DMS 273 (cell line): ENCODE measurements at regions not wholly inside any gene's neighbourhood (a gene's known extent, or its start where the extent isn't known, plus 50 kb on each side); places are given as distances from the start of the nearest gene placed in this dataset.
A peak's percentile ranks its signal among the peaks of the same experiment; 100 is the strongest.

Experiments used
- DNase-seq: peaks from one replicate; lab custom pipeline; 2025; ENCODE audit not compliant: unreplicated experiment; lab: John Stamatoyannopoulos, UW

DNA sequence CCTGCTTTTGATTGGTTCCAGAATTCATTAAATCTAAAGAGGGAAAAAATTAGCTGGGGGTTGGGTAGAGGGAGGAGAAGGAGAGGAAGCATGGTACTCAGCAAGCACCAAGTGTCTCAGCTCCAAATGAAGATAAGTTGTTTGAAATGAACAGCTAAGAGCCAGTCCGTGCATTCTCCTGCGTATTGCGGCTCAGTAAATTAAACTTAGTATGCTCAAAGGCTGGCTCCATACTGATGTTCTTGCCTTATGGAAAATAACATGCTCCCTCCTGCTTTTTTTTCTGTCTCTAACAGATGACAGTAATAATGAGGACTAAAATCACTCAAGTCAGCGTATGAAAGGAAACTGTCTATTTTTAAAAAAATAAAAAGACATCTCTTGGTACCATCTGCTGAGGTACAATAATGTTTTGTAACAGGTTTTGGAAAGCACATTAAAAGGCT, 161.0 kb downstream of the SPATA31D1 start:
- peak; percentile 55 for DNase-seq

DNA sequence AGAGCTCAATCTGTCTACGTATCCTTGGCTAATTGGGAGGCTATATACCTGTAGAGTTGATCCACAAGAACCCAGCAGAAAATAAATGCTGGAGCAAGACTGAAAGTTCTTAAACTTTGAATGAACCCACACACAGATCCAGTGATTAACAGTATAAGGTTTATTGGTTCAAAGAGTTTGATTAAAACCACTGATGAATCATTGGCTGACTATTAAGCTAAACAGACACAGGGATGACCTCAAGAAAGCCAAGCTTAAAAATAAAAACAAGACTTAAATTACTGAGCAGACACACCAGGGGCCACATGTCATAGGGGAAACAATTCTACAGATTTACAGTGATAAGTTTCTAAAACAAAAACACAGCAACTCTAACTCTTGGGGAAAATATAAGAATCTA, 163.6 kb downstream of the SPATA31D1 start:
- DNase-seq = no peak

DNA sequence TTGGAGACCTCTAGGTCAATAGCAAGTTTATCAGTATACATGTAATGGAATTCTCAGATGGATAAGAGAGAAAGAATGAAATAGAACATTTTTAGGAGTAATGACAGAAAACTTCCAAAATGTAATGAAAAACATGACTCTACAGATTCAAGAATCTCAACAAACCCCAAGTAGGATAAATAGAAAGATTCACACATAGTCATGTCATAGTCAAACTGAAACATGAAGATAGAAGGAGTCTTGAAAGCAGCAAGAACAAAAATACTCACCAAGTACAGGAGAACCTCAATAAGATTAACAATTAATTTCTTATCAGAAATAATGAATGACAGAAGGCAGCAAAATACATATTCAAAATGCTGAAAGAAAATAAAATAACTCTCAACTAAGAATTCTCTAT, 164.5 kb downstream of the SPATA31D1 start:
- no peak for DNase-seq

DNA sequence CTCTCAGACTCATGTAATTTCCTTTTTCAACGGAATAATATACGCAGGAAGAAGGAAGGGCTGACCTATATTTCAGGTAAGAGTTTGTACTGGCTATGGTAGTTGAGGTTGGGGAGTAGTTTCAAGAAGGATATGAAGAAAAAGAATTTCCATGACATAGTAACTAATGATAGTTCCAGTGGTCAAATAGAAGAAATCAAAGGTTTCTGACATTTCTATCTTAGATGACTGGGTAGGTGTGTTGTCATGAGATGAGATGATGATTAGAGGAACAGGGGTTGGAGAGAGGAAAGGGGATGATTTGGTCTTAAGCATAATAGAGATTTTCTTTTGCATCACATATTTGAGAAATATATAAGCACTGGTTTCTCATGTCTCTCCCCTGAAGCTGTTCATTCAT, 166.0 kb downstream of the SPATA31D1 start:
- no peak for DNase-seq

DNA sequence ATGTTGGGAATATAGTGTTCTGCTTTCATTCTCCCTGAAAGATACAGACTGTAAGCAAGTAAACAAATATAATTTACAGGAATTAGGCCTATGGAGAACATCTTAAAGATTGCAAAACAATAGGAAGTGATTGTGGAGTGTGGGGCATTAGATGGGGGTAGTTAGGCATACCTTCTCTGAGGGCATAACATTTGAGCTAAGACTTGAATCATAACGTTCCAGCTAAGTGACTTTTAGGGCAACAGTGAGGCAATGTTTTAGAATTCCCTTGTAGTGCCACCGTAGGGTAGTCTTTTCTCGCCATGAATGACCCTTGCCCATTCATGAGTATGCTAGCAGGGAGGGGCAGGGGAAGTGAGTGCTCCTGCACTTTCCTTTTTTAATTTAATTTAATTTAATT, 173.3 kb downstream of the SPATA31D1 start:
- no peak for DNase-seq

DNA sequence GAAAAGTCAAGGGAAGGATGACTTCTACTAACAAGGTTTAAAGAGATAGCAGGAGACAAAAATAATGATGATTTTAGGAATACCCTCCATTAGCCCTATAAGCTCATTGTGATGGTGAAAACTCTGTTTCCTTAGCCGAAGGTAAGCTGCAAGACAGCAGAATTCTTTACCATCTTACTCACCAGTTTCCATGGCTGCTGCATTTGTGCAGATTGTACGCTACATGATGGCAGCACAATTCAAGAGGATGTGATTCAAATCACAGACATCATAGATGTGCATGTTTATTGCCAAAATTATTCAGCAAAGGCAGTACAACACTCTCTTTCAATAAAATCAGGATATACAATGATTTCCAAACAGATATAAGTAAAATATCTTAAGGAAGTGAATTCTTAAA, 175.6 kb downstream of the SPATA31D1 start:
- DNase-seq = no peak

DNA sequence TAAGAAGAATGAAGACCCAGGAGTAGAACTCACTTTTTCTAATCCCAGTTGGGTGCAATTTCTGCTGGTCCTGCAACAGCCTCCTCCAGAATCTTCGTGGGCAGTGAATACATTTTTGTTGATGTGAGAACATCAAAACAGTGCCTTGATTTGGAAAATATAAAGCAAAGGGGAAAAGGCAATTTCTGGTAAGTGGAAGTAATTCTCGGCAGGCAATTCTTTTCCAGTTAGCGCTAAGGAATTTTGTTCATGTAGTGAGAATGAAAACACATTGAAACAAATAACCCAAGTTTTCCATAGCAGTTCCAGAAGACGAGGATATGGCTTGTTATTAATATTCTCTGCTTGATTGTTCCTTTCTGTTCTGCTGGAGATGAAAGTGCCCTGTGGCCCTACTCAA, 178.7 kb downstream of the SPATA31D1 start:
- DNase-seq = no peak

DNA sequence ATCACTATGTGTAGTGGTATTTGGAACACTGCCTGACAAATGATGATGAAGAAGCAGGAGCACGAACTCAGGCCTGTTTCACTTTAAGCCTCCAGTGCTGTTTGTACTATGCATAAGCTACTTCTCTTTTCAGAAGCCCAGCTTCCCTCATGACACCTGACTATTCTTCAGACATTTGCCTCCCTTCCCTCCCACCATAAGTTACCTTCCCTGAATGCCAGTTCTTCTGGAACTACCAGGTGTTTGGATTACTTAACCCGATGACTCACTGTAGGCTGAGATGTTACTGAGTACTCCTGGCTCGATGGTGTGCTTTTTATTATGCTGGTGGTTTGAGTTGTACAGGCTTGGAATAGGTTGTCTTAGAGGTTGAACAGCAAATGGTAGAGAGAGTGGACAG, 180.0 kb downstream of the SPATA31D1 start:
- peak; percentile 16 for DNase-seq

DNA sequence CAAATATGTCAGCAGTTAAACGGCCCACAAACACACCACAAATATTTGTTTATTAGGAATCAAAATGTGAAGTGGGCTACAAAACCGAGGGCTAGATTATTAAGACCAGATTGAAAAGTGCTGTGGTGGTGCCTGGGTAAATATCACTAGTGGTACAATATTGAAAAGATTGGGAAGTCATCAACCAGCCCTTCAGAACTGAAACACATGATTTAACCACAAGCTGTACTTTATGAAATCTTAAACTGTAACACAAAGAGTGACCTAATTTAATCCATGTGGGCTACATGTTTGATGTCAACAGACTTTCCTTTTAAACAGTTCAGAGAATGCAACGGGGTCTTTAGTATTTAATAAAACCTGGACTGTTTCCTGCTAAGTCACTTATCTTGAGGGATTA, 182.3 kb downstream of the SPATA31D1 start:
- DNase-seq = no peak

DNA sequence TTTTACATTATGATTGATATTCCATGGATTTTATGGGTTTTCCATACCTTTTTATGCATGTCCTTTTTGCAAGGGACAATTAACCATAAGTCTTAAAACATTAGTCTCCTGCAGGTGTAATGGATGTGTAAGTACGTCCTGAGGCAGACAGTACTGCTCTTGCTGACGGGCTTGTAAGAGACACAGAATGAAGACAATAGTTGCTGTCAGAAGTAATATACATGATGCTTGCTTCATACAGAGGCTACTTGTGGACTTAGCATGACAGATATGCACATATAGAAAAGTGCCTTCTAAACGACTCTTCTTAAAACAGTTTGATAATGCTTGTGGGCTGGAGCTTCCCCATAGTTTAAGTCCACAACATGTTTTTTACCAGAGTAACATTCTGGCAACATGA, 182.7 kb downstream of the SPATA31D1 start:
- no peak for DNase-seq

DNA sequence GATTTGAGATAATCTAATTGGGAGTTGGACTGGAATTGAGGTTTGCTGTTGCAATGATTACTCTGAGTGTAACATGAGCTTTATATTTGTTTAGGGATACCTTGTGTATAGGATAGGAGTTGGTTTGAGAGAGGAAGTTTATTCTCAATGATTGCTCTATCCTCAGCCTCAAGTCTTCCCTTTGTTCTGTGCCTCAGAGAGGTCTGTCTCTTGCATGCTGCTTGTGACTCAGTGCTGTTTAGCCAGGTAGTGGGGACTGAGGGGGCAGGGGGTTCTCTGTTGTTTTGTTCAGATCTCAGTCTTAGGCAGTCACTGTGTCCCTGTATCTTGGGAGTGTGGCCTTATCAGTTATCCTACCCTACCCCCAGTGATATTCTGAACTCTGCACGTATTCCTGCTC, 192.1 kb downstream of the SPATA31D1 start:
- no peak for DNase-seq

DNA sequence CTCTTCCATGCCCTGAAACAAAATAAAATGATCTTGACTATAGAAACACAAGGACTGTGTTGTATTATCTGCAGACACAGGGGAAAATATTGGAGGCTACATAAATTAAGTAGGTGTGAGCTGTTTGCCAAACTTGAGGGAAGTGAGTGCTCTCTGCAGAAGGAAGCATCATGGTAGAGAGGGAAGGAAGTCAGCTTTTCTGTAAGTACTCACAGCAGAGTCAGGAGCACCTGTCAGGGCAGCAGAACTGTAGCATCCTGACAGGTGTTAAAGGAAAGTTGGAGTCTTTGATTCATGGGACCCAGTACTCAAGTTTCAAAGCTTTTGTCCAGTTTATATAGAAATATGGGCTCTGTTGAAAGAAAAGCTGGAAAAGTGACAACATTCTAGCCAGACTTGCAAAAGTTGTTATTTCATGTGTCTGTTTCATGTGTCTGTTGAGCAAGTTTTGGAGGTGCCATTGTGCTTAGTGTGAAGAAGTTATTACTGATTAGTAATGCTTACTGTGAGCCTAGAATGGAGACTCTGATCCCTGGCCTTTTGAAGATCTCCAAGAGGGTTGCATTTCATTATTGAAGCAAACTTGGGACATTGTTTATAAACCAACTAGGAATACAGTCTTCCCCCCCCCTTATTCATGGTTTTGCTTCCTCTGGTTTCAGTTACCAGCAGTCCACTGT, 194.7 kb downstream of the SPATA31D1 start:
- no peak for DNase-seq

DNA sequence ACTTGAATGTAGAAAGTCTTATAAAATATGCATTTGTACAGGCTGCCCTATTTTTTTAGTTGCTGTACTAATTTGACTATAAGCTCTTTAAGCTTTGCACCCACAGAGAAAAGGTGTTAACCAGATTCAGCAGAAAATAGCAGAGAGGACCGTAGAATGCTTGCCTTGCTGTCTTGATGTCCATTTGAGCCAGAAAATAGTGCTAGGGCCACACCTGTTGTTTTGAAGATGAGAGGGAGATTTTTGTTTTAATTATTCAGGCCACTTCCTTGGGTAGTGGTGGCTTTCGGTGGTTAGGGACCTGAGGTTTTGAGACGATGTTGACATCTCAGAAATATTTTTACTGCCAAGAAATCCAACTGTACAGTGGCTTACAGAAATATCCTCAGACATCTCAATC, 196.0 kb downstream of the SPATA31D1 start:
- DNase-seq = no peak

DNA sequence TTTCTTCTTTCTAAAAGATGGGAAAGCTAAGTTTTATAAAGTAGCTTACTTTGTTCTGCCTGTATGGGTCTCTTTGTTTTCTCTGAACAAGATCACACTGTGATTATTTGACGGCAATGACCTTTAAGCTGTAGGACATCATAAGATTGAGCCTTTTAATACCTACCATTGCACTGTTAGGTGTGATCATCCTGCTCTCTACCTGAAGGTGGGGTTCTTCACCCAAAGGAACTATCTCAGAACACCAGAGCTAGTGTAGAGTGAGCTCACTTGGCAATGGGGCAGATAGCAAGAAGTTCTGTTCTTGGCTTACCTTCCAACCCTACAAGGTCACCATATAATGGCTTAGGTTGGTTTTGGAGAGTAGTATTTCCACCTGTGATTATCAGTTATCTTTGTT, 200.2 kb downstream of the SPATA31D1 start:
- no peak for DNase-seq

DNA sequence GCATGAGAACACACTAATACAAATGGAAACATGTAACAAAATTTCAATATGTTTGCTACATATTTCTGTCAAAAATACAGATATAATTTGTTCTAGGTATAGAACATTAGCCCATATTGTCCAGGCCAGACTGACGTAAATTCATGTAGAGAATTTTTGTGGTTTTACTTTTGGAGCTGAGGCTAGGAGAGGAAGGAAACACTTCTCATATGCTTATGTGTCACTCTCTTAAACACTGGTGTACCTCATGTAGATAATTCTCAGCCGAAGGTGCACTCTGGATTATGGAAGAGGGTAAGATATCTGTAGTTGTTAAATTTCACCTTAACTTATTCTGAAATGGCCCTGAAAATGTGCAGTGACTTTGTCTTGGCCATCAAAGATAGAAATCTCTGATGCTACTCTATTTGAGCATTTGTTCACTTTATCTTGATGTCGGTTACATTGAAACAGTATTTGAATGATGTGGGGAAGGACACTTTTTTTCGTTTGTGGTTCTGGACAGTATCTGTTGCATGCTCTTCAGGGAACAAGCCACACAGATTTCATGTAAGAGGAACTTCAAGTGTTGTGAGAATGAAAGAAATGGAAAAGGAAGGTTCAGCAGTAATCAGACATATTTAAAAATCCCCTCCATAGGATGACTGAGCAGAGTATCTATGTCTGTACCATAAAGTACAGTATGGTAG, 202.7 kb downstream of the SPATA31D1 start:
- DNase-seq = no peak

DNA sequence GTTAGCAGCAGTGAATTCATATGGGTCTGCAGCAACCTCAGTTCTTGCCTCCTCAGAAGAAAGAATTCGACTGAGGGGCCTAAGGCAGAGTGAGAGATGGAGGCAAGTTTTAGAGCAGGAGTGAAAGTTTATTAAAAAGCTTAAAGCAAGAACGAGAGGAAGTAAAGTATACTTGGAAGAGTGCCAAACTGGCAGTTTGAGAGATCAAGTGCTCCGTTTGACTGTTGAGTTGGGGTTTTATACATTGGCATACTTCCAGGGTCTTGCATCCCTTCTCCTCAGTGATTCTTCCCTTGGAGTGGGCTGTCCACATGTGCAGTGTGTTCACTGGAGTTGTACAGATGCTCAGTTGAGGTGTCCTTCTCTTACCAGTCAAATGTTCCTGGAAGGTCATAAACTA, 203.6 kb downstream of the SPATA31D1 start:
- peak; percentile 11 for DNase-seq

DNA sequence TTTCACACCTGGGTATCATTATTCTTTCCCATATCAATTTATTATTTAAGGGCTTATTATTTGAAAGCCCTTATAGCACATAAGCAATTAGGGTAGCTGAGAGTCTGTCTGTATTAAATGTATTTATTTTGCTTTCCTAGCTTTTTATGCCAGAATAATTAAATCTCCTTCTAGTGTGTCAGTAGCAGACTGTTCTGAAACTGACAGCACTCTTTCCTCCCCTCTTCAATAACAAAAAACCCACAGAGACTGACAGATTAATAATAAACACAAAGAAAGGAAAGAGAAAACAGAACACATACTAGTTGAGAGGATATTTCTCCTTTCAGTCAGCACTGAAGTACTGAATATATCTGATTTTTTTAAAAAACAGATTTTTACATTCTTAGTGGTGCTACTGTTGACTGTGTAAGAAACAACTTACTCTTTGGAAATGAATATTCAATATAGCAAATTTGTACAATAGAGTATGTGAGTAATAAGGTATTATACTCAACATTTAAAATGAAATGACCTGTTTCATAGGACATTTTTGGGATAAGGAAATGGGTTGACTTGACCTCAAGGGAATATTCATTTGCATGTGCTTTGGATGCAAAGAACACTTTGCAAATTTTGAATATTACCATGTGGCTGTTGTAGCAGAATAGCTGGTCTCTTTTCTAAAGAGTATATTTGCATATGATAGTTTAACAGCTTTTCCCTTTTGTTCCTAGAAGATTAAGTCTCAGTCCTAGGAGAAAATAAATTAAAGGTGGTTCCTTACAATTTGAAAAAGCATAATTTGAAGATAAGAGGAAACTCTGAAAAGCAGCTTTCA, 208.3 kb downstream of the SPATA31D1 start:
- no peak for DNase-seq

DNA sequence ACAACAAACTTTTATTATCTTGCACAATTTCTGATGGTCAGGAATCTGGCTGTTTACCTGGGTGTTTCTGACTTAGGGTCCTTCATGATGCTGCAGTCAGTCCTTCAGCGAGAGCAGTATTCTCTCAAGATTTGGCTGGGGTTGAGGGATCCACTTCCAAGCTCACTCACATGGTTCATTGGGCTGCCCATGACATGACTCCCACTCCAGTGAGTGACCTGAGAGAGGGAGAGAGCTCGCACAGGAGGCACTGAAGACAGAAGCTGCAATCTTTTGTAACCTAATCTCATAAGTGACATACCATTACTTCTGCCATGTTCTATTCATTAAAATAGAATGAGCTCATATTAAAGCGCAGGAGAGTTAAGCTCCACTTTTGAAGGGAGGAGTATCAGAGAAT, 212.6 kb downstream of the SPATA31D1 start:
- no peak for DNase-seq

DNA sequence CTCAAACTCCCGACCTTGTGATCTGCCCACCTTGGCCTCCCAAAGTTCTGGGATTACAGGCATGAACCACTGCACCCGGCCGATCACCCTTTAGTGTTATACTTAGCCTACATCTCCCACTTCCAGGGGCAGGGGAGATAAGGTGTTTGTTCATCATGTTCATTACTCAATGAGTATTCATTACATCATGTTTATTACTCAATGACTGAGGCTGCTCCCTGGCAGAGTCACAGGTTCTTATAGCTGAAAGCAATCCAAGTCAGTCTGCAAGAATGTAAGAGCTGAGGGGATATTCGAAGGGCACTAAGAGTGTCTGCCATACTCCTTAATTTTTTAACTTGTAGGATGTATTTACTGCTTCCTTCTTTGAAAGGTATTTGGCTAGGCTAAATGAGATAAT, 214.2 kb downstream of the SPATA31D1 start:
- DNase-seq = no peak

DNA sequence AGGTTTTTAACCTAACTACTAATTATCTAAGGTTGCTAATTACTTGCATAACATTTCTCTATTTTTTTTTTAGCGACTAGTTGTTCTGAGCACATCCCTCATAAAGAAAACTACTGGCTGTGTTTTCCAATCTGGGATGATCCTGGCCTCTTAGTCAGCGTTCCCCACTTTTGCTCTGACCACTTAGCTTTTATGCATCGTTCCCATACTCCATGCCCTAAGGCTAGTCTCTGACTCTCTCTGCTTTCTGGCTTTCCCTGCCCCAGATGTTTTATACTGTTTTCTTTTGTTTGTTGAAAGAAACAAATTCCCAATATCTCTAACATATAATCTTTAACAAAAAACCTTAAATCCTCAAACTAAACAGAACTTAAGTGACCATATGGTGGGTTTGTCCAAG, 217.9 kb downstream of the SPATA31D1 start:
- no peak for DNase-seq

DNA sequence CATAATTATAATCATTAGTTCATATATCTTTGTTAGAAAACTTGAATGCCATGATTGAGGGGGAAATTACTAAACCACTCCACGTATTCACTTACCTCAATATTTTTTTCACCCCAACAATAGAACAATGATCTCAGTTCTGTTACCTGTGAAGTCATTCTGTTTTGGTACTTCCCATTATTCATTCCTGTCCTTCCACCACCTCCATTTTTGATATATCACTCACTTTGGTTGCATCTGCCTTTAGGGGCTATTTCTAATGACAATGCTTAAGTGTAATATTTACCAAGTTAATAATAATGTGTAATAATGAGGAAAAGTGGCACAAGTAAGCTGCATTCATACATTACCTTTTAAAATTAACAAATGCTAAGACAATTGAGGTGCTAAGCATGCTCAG, 218.4 kb downstream of the SPATA31D1 start:
- no peak for DNase-seq
